IMR-90 (cell line): ENCODE measurements at regions not wholly inside any gene's neighbourhood (a gene's known extent, or its start where the extent isn't known, plus 50 kb on each side); places are given as distances from the start of the nearest gene placed in this dataset.

Experiments
- CEBPB ChIP-seq: IDR thresholded peaks from 2 replicates; pipeline ENCODE4 v1.6.1; 2012; ENCODE audit warnings: low read depth, low read length, improper control_type of control experiment
- FOS ChIP-seq: fragments of 150-350 bp; IDR thresholded peaks from 2 replicates; pipeline ENCODE4 v1.6.1; 2016; ENCODE audit warnings: low read depth, low read length
- MXI1 ChIP-seq: IDR thresholded peaks from 2 replicates; pipeline ENCODE4 v1.6.1; 2012; ENCODE audit warnings: low read depth, mild to moderate bottlenecking, low read length, moderate library complexity, borderline replicate concordance
- POLR2A ChIP-seq: IDR thresholded peaks from 2 replicates; pipeline ENCODE4 v1.6.1; 2012; ENCODE audit warnings: mild to moderate bottlenecking, low read depth, low read length
- RAD21 ChIP-seq: IDR thresholded peaks from 2 replicates; pipeline ENCODE4 v1.6.1; 2012; ENCODE audit warnings: low read length, improper control_type of control experiment
- TF ChIP-seq, protein P1 (sequence below): fragments of 150-350 bp; IDR thresholded peaks from 2 replicates; pipeline ENCODE4 v1.6.1; 2017; ENCODE audit warnings: mild to moderate bottlenecking, antibody characterized with exemption, low read length, low read depth
- TF ChIP-seq, protein P2 (sequence below): conservative IDR thresholded peaks from 2 replicates; pipeline ENCODE4 v1.5.1; 2012; ENCODE audit warnings: mild to moderate bottlenecking, low read depth, low read length, improper control_type of control experiment
- TF ChIP-seq, protein P3 (sequence below): fragments of 150-350 bp; IDR thresholded peaks from 2 replicates; pipeline ENCODE4 v1.6.1; 2016; ENCODE audit warnings: low read depth, mild to moderate bottlenecking, low read length, moderate library complexity, borderline replicate concordance

GRCh38 chr3:69527498-69527897, 141.6 kb upstream of the FRMD4B start:
- TF ChIP-seq, protein P1, sequence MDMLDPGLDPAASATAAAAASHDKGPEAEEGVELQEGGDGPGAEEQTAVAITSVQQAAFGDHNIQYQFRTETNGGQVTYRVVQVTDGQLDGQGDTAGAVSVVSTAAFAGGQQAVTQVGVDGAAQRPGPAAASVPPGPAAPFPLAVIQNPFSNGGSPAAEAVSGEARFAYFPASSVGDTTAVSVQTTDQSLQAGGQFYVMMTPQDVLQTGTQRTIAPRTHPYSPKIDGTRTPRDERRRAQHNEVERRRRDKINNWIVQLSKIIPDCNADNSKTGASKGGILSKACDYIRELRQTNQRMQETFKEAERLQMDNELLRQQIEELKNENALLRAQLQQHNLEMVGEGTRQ, result no peak
- TF ChIP-seq POLR2A (no peak), CEBPB (no peak), RAD21 (no peak), MXI1 (no peak), FOS (no peak)
- TF ChIP-seq, protein P2, sequence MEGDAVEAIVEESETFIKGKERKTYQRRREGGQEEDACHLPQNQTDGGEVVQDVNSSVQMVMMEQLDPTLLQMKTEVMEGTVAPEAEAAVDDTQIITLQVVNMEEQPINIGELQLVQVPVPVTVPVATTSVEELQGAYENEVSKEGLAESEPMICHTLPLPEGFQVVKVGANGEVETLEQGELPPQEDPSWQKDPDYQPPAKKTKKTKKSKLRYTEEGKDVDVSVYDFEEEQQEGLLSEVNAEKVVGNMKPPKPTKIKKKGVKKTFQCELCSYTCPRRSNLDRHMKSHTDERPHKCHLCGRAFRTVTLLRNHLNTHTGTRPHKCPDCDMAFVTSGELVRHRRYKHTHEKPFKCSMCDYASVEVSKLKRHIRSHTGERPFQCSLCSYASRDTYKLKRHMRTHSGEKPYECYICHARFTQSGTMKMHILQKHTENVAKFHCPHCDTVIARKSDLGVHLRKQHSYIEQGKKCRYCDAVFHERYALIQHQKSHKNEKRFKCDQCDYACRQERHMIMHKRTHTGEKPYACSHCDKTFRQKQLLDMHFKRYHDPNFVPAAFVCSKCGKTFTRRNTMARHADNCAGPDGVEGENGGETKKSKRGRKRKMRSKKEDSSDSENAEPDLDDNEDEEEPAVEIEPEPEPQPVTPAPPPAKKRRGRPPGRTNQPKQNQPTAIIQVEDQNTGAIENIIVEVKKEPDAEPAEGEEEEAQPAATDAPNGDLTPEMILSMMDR, result no peak
- TF ChIP-seq, protein P3, sequence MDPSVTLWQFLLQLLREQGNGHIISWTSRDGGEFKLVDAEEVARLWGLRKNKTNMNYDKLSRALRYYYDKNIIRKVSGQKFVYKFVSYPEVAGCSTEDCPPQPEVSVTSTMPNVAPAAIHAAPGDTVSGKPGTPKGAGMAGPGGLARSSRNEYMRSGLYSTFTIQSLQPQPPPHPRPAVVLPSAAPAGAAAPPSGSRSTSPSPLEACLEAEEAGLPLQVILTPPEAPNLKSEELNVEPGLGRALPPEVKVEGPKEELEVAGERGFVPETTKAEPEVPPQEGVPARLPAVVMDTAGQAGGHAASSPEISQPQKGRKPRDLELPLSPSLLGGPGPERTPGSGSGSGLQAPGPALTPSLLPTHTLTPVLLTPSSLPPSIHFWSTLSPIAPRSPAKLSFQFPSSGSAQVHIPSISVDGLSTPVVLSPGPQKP, result no peak
